ENCODE measurements at regions not wholly inside any gene's neighbourhood (a gene's known extent, or its start where the extent isn't known, plus 50 kb on each side); places are given as distances from the start of the nearest gene placed in this dataset.

DNA sequence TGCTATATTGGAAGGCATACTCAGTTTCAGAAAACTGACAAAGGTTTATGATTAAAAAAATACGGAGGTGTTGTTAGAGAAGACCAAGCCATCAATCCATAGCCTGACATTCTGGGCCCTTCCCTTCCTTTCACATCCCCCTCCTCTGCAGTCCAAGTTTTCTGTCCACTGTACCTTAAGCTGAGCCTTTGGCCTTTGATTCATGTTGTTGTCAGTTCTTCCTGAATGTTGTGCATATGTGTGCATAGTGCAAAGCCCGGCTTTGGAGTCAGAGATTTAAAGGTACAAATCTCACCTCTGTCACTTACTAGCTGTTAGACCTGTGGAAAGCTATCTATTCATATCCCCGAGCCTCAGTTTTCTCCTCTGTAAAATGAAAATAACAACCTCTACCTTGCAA, 104.9 kb upstream of the AGBL1 start:
- TF ChIP-seq, protein P1, sequence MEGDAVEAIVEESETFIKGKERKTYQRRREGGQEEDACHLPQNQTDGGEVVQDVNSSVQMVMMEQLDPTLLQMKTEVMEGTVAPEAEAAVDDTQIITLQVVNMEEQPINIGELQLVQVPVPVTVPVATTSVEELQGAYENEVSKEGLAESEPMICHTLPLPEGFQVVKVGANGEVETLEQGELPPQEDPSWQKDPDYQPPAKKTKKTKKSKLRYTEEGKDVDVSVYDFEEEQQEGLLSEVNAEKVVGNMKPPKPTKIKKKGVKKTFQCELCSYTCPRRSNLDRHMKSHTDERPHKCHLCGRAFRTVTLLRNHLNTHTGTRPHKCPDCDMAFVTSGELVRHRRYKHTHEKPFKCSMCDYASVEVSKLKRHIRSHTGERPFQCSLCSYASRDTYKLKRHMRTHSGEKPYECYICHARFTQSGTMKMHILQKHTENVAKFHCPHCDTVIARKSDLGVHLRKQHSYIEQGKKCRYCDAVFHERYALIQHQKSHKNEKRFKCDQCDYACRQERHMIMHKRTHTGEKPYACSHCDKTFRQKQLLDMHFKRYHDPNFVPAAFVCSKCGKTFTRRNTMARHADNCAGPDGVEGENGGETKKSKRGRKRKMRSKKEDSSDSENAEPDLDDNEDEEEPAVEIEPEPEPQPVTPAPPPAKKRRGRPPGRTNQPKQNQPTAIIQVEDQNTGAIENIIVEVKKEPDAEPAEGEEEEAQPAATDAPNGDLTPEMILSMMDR (IDR thresholded peaks at IDR 0.05): no peak
- TF ChIP-seq POLR2A (IDR thresholded peaks at IDR 0.05): no peak

All from uterus (tissue), 2 donors.